NCI-H2107 treated with DMSO at 0.1 percent for 48 hours (cell line): ENCODE measurements at regions not wholly inside any gene's neighbourhood (a gene's known extent, or its start where the extent isn't known, plus 50 kb on each side); places are given as distances from the start of the nearest gene placed in this dataset.

Experiments used
- DNase-seq: peaks from one replicate; lab custom pipeline; 2025; ENCODE audit not compliant: unreplicated experiment; lab: John Stamatoyannopoulos, UW

DNA sequence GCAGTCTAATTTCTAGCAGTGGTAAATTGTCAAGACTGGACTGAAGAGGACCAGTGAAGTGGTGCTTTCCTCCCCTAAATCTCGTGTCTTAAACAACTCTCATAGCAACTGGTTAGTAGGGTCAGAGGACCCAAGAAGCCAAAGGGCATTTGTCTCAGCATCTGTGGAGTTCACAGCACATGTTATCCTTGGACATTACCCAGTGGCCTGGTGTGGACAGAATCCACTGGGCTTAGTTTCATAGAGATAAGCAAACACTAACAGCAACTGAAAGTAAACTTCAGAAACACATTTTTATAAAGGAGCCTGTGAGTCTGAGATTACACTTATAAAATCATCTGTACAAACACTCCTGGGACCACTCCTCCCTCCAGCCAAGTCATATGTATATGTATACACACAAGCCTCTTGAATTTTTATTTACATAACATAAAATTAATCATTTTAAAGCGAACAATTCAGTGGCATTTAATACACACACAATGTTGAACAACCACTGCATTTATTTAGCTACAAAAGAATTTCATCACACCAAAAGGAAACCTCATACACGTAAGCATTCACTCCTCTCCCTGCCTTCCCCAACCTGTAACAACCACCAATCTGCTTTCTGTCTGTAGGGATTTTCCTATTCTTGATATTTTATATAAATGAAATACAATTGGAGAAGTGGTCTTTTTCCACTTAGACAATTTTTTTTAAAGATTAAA lies 457.8 kb downstream of the RASEF start:
- DNase-seq = no peak

DNA sequence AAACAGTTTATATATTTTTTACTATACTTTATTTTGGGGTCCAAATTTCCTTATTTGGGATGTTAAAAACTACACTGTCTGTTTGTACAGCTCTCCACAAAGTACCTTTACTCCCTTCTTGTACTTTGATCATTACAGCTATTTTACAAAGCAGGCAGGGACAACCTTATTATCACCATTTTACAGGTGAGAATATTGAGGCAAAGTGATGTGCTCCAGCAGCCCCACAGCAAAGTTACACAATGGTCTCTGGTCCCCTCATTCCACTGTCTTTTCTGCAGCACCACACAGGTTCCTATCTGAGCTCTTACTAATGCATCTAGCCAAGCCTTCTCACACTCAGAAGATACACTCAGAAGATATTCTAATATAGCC lies 457.3 kb downstream of the RASEF start:
- DNase-seq = no peak

DNA sequence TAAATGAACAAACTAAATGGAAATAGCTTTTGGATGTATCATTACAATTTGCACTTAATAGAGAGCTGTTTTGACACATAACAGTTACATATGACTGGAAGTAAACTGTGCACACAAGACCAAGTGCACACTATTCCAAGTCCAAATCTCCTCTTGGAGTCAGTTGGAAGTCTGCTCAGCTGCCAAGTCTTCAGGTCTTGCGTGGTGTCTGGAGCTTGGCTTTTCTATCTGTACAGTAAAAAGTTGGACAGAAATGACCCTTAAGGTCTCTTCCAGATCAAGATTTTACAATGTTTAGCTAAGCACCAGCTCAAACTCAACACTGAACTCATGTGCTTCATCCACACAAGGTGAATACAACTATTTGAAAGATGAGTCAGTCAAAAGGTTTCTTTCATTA lies 456.9 kb downstream of the RASEF start:
- no peak for DNase-seq

DNA sequence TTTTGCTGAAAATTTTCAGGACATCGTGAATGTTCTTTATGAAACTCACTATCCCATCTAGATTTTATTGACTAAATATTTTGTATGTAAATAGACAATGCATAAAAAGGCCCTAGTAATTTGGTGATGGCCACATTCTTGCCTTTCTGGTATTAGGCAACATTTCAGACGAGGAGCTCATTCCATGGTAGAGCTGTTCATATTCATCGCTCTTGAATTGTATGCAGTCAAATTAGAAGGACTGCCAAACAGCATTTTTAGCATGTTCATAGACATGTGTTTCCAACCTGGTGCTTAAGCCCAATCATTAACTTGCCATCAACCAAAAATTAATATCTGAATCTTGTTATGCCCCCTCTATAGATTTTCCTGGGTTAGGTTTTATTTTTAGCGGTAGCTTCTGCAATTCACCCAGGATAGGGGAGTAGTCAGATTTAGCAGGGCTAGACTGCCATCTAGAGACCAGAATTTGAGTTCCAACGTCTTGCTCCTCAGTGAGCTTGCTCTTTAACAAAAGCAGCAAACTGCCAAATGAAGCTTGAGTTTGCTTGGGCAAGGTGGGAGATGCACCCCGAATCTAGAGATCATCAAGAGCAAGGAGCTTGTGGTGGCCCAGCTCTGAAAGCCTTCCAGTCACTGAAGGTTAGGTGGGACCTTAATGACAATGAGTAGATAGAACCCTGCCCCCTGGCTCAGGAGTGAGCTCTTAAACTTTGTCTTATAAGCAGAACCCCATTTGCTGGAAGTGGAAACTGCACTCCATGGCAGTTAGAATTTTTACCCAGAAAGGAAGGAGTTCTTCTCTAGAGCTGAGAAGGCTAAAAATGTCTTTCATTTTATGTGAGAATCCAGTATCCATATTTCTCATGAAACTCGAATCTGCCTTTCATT lies 456.2 kb downstream of the RASEF start:
- DNase-seq = no peak

DNA sequence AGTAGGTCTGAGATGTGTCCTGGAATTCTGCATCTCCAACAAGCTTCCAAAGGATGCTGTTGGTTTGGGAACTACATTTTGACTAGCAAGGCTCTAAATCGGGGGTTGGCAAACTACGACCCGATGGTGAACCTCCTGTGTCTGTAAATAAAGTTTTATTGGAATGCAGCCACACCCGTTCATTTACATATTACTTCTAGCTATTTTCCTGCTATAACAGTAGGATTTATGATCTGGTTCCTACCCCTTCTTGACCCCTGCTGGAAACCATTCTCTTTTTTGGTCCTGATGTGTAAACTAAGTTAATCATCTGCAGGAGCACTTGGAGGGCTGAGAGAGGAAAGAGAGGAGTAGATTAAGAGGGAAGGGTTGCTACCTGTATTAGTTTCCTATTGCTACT lies 454.5 kb downstream of the RASEF start:
- DNase-seq = no peak

DNA sequence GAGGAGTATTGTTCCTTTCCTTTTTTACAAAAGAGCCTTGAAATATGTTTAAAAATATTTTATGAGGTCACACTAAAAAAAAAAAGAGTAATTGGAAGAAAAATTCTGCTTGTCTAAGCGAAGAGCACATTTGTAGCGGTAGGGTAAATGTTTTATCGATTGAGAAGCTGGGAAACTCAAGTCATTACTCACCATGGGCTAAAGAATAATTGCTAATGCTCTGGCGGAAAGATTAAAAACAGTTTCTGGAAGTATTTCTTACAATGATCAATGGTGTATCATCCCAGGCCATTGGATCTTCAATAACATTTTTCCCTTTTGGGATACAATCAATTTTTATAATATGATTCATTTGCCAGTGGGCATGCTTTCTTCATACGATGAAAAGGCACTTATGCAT lies 450.0 kb downstream of the RASEF start:
- no peak for DNase-seq

DNA sequence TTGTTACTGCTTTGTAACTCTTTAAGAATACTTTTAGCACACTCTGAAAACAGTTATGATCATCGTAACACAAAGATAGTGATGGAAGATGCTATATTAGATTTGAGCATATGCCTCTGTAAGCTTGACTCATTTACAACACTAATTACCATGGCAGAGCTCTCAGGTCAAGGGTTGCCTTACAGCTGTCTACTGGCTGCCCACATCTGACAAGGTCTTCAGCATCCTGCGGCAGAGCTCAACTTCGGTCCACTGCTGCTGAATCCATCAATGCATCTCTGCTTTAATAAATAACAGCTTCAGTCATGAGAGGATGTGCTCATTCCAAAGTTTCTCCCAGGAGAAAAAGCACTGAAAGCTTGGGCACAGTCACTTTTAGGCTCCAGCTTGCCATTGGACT lies 449.4 kb downstream of the RASEF start:
- no peak for DNase-seq

DNA sequence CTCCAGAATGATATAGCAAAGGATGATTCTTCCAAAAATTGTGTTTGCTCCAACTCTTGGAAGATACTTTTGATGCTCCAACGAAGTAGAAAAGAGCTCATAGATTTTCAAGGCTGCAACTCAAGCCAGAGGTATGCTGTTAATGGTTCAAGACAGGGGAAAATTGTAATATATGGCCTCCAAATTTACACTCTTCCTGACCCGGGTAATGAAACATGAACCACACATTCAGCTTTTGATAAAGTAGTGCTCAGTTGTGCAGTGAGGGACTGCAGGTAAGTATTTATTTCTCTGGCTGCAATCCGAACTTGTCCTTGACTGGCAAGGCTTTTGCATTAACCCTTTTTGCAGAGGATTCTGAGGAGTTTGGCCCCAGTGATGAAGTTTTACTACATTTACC lies 446.4 kb downstream of the RASEF start:
- no peak for DNase-seq

DNA sequence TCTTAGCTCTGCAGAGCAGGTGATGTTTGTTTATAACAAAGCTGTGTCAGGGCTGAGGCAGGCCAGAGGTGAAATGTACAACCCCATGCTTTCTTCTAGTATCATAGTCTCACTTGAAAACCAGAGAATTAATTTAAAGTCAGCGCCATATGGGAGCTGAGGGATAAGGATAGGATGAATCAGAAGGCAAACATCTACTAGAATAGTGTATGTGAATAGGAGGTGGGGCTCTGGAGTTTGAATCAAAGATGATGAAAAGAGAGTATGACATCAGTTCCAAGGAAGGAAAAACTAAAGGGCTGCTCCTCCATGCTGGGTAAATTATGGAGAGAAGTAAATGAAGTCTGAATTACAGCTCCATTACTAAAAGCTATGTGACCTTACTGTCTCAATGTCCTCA lies 441.5 kb downstream of the RASEF start:
- DNase-seq = no peak

DNA sequence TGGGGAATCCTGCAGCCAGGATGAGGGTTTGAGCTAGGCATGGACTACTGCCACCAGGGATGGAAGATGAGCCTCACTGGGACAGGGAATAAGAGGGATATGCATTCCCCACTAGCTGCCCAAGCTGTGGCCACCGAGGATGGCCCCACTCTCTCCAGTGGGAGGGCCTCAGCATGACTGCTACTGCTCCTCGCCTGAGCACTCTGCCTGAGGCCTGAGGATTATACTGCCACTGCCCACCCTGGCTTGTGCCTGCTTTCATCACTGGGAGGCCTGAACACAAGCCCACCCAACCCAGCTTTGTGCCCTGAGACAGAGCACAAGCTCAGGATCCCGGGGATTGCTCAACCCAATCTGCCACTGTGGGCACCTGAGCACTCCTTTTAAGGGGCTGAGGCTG lies 425.6 kb downstream of the RASEF start:
- no peak for DNase-seq

DNA sequence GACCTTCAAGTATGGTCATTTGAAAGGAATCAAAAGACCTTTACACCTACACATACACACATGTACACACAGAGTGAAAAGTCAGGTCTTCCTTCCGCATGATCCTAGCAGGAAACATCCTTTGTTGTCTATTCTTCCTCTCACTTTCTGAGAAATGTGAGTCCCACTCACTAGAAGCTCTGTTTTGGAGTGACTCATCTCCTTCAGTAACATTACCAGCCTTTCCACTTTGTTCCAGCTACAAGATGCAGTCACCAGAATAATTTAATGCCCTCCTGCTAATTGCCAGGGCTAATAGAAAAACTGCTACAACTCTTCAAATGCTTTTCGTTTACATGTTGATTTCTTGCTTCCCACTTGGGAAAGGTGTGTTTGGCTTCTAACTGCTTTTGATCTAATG lies 417.3 kb downstream of the RASEF start:
- DNase-seq = no peak

DNA sequence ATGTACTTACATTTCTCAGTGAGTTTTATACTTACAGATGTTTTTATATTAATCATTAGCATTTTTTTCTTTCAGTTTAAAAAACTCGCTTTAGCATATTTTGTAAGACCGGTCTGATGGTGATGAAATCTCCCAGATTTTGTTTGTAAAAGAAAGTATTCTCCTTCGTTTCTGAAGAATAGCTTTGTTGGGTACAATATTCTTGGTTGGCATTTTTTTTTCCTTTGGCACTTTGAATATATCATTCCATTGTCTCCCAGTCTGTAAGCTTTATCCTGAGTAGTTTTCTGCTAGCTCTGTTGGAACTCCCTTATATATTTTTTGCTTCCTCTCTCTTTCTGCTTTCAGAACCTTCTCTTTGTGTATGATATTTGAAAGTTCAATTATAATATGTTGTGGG lies 412.6 kb downstream of the RASEF start:
- no peak for DNase-seq

DNA sequence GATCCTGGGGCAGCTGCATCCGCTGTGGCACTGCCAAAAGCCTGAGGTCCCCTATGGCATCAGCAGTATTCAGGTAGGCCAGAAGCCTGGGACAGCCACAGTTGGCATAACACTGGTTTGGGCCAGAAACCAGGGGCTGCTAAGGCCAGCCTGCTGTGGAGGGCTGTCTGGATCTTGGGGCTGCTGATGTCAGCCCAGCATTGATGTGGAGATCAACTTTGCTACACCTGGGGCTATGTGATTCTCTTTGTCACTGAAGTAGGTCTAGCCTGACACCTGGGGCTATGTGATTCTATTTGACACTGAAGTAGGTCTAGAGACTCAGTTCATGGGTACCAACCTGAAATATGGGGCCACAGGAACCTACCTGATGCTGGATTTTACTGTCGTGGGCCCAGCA lies 411.5 kb downstream of the RASEF start:
- DNase-seq = no peak

DNA sequence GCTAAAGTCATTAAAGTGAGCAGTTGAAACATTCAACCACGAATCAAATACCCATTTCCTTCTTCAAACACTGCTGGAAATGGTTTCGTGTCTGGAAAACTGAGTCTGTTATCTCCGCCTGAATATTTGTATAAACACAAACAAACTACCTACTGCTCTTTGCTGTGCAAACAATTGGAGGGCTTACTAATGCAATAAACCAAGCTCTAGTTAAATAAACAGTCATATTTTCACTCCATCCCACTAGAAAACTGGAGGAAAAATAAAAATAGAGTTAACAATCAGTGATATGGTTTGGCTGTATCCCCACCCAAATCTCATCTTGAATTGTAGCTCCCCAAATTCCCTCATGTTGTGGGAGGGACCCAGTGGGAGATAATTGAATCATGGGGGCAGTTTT lies 397.6 kb downstream of the RASEF start:
- DNase-seq = no peak

DNA sequence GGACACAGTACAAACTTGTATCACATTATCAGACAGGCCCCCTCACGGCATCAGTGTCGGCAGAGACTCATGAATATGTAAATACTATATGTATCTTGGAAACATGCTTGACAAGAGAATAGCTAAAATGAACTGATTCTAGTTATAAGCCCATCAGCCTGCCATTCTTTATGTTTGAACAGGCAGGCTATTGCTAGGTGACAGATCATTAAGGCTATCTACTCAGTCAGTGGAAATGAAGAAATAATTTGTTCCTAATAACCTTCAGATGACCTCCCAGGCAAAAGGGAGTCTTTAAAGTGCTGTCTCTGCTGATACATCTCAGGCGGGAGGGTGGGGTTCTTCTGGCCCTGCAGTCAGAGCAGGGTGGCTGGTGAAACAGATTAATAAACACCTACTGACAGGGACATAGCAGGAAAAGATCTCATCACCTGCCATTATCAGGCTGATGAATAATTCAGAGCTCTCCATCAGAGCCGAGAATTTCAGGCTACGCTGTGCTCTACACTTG lies 394.2 kb downstream of the RASEF start:
- no peak for DNase-seq

DNA sequence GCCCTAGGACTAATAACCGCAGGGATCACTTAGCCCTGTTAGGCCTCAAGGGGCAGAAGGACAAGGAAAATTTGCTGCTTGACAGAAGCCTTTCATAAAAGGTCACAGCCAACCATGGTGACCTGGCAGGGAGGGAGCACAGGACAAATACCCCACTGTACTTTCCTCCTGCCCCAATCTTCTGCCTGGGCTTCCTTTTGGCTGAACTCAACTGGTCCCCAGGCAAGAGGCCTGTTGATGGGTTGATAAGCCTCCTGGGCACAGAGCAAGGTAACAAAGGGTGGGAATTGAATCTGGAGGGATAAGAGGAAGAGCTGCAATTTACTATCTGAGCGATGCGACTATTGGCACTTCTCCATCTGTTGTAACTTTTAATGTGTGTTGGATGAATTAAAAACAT lies 392.9 kb downstream of the RASEF start:
- DNase-seq = no peak

DNA sequence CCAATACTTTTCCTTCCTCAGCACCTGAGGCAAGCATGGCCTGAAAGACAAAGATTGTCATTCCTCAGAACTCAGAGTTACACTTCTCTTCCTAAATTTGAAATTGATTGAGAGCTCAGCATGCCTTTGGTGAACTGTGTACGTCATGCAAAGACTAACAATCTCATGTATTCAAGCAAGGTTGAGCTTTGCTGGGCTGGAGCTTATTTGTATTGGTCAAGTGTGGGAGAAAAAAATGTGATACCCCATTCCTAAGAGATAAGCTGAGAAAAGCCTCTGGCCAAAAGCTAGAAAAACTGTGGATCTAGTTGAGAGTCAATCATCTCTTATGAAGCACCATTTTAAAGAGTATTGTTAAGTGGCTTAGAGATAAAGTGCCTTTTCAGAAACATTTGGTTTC lies 392.2 kb downstream of the RASEF start:
- DNase-seq = no peak

DNA sequence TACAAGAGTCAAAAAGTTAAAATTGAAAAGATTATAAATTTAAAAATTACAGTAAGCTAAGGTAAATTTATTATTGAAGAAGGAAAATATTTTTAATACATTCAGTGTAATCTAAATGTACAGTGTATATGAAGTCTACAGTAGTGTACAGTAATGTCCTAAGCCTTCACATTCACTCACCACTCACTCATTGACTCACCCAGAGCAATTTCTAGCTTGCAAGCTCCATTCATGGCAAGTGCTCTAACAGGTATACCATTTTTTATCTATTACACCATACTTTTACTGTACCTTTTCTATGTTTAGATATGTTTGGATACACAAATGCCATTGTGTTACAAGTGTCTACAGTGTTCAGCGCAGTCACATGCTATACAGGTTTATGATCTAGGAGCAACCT lies 389.7 kb downstream of the RASEF start:
- no peak for DNase-seq

DNA sequence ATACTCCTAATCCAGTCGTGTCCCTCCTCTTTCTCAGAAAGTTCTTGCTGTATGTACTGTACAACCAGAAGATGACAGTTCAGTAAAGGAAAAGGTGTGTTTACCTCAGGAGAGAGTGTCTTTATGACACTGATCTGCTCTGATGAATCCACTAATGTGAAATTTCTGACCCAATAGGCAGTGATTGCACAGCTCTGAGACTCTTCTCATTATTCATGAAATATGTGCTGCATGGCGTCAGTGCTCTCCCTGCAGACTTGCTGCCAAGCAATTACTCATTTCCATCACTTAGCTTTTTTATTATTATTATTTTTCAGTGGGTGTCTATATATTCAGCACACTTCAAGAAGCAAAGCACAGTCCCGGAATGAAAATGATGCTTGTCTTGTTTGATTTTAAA lies 389.0 kb downstream of the RASEF start:
- no peak for DNase-seq

DNA sequence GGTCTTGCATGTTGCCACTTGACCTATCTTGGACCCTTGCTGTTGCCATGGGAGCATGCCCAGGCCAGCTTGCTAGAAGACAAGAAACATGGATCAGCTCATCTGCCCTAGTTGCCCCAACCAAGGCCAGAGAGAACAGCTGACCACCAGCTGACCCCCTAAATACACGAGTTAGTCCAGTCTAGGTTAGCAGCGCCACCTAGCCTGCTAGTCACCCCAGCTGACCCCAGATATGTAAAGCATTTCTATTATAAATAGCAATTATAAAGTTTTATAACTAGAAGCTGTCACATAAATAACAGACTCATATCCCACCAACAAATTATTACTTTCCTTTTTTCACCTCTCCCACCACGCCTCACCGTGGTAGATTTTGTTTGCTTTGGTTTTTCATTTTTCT lies 387.8 kb downstream of the RASEF start:
- DNase-seq = no peak

DNA sequence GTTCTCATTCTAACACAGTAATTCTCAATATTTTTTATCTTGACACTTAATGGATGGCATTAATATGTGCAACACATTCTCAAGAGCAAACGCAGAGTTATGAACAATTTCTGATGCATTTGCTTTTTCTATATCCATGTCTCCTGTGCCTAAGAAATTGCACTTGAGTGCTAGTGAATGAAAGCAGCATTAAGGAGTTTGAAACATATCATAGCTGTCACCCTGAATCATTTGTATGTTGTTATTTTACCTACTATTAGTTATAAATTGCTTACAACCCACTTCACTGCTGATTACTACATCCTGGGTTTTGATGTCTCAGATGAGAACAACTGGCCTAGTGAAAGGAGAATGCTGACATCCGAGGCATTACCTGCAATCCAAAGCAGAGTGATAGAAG lies 387.3 kb downstream of the RASEF start:
- no peak for DNase-seq

DNA sequence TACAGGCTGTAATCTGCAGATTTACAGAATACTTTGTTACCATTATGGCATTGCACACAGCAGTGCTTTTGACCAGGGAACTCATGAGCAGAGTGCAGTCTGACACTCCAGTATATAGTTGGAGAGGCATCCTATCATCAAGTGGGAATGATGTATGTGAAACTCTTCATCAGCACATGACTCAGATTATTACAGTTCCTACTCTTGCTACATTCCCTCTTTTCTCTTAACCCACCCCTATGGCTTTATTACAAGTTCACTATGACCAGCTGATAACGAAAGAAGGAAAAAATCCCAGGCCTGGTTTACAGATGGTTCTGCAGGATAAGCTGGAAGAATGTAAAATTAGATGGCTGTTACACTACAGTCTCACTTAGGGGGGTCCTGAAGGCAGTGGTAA lies 385.9 kb downstream of the RASEF start:
- no peak for DNase-seq

DNA sequence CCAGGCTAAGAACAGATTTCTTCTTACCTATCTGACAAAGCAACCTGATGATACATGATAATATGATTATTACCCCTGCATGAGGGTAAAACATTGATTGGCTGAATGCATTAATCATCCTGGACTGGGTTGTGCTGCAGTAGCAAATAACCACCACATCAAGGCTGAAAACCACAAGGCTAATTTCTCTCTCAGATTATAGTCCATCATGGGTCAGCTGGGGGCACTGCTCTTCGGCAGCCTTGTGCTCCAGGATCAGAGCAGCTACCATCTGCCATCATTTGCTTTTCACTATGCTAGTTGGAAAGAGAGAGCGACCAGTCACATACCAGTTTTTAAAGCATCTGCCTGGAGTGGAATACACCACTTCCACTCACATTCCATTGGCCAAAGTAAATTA lies 383.5 kb downstream of the RASEF start:
- no peak for DNase-seq
